K562 (cell line): ENCODE measurements at regions not wholly inside any gene's neighbourhood (a gene's known extent, or its start where the extent isn't known, plus 50 kb on each side); places are given as distances from the start of the nearest gene placed in this dataset.

Experiments
- ATF7 ChIP-seq: fragments of 450-650 bp; IDR thresholded peaks from 2 replicates; pipeline ENCODE4 v1.7.1; 2014; ENCODE audit warnings: mild to moderate bottlenecking, moderate library complexity
- BCOR ChIP-seq: fragments of 450-650 bp; IDR thresholded peaks from 2 replicates; pipeline ENCODE4 v1.6.1; 2016
- CEBPB ChIP-seq: fragments of 450-650 bp; IDR thresholded peaks from 2 replicates; pipeline ENCODE4 v1.6.1; 2016; ENCODE audit warnings: missing genetic modification characterization, missing compliant biosample characterization
- CHD2 ChIP-seq: IDR thresholded peaks from 2 replicates; pipeline ENCODE4 v1.6.1; 2011; ENCODE audit warnings: low read depth, low read length
- EZH2 ChIP-seq: IDR thresholded peaks from 2 replicates; pipeline ENCODE4 v1.6.1; 2012; ENCODE audit warnings: low read depth, mild to moderate bottlenecking, inconsistent platforms, low read length, borderline replicate concordance
- HMG20B ChIP-seq: fragments of 250-450 bp; sonication (Bioruptor Pico); IDR thresholded peaks from 2 replicates; pipeline ENCODE4 v1.5.0; 2021; ENCODE audit warnings: mild to moderate bottlenecking
- KDM1A ChIP-seq, 2 experiments: fragments of 450-650 bp; IDR thresholded peaks; 2 replicates each; pipeline ENCODE4 v1.6.1; 2016; ENCODE audit warnings: mild to moderate bottlenecking in 2 of 2
- MXI1 ChIP-seq: IDR thresholded peaks from 2 replicates; pipeline ENCODE4 v1.6.1; 2011; ENCODE audit warnings: low read depth, mild to moderate bottlenecking, improper control_type of control experiment, low read length
- ZNF23 ChIP-seq: fragments of 250-450 bp; sonication (Bioruptor Pico); IDR thresholded peaks from 2 replicates; pipeline ENCODE4 v1.4.0; 2020; ENCODE audit warnings: mild to moderate bottlenecking
- ZNF561 ChIP-seq: fragments of 450-650 bp; formaldehyde crosslinking; conservative IDR thresholded peaks from 2 replicates; pipeline ENCODE4 v1.4.0; 2020; ENCODE audit warnings: mild to moderate bottlenecking, moderate library complexity
- TF ChIP-seq, protein P1 (sequence below), 2 experiments: fragments of 450-650 bp; IDR thresholded peaks; 2 replicates each; pipeline ENCODE4 v1.6.1; 2016; ENCODE audit warnings: mild to moderate bottlenecking in 2 of 2, borderline replicate concordance in 1 of 2, low read depth in 1 of 2, moderate library complexity in 1 of 2
- TF ChIP-seq, protein P2 (sequence below): sonication (generic); formaldehyde crosslinking; IDR thresholded peaks from 2 replicates; pipeline ENCODE4 v1.8.1; 2022; ENCODE audit warnings: missing genetic modification reagents
- TF ChIP-seq, protein P3 (sequence below), 3 experiments: IDR thresholded peaks in 2 of 3; conservative IDR thresholded peaks in 1 of 3; 2 replicates each; pipeline ENCODE4 v1.5.1; 2011 to 2012; ENCODE audit warnings: low read length in 3 of 3, mild to moderate bottlenecking in 3 of 3, control low read depth in 2 of 3, improper control_type of control experiment in 1 of 3, inconsistent platforms in 1 of 3, low read depth in 1 of 3, mixed read lengths in 1 of 3, moderate library complexity in 1 of 3; ENCODE audit not compliant: insufficient read depth in 2 of 3
- TF ChIP-seq, protein P4 (sequence below): sonication (generic); formaldehyde crosslinking; IDR thresholded peaks from 2 replicates; pipeline ENCODE4 v1.8.0; 2022; ENCODE audit warnings: mild to moderate bottlenecking, missing genetic modification reagents

DNA sequence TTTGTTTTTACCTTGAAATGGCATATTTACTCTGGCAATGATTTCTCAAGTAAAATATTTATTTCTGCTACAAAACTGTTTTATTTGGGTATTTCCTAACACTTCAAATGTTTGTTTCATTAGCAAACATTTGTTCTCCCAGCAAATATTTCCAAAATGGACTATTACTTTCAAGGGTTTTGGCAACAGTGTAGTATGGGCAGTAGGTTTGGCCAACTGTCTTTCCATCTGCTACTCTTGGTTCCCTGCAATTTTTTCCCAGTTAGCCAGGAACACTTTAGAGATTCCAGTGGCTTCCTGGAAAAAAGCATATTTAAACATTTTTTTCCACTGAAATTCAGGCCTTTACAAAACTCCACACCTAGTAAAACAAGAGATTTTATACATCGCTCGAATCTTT lies 466.6 kb downstream of the SLITRK6 start:
- TF ChIP-seq BCOR (no peak), MXI1 (no peak), ZNF561 (CRISPR knock-in tag) (no peak), CEBPB (tag) (no peak), ATF7 (no peak), HMG20B (no peak), CHD2 (no peak), ZNF23 (CRISPR knock-in tag) (no peak), EZH2 (no peak), KDM1A (IDR thresholded peaks at IDR 0.05) (no peak)
- TF ChIP-seq, protein P1, sequence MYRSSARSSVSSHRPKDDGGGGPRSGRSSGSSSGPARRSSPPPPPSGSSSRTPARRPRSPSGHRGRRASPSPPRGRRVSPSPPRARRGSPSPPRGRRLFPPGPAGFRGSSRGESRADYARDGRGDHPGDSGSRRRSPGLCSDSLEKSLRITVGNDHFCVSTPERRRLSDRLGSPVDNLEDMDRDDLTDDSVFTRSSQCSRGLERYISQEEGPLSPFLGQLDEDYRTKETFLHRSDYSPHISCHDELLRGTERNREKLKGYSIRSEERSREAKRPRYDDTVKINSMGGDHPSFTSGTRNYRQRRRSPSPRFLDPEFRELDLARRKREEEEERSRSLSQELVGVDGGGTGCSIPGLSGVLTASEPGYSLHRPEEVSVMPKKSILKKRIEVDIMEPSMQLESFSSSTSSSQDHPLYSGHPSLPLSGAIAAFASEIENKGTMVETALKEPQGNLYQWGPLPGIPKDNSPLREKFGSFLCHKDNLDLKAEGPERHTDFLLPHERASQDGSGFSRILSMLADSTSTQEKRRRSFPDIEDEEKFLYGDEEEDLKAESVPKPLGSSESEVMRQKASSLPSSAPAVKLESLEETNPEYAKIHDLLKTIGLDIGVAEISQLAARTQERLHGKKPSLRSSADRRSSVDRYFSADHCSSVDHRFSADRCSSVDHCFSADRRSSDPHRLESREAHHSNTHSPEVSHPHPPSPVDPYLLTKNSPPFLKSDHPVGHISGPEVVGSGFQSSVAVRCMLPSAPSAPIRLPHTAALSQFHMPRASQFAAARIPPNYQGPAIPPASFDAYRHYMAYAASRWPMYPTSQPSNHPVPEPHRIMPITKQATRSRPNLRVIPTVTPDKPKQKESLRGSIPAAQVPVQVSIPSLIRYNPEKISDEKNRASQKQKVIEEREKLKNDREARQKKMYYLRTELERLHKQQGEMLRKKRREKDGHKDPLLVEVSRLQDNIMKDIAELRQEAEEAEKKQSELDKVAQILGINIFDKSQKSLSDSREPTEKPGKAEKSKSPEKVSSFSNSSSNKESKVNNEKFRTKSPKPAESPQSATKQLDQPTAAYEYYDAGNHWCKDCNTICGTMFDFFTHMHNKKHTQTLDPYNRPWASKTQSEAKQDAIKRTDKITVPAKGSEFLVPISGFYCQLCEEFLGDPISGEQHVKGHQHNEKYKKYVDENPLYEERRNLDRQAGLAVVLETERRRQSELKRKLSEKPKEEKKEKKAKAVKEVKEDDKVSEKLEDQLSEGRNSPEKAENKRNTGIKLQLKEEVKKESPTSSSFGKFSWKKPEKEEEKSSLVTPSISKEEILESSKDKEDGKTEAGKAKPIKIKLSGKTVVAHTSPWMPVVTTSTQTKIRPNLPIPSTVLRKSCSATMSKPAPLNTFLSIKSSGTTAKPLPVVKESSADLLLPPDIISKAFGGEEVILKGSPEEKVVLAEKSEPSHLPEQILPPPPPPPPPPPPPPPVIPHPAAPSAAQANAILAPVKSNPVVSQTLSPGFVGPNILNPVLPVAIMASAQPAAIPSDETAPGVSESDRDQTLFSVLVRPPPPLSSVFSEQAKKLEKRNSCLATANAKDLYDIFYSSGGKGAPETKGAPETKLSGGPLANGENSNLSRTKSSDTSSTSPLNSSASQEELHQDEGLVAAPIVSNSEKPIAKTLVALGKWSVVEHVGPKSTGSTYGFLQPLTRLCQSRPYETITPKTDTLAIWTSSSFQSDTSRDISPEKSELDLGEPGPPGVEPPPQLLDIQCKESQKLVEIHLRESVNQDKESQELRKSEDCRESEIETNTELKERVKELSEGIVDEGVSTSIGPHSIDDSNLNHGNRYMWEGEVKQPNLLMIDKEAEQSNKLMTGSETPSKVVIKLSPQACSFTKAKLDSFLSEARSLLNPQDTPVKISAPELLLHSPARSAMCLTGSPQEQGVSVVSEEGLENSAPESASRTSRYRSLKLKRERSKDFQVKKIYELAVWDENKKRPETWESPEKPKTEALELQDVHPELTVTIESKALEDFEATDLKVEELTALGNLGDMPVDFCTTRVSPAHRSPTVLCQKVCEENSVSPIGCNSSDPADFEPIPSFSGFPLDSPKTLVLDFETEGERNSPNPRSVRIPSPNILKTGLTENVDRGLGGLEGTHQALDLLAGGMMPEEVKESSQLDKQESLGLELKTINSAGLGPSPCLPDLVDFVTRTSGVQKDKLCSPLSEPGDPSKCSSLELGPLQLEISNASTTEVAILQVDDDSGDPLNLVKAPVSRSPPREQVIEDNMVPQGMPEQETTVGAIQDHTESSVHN (IDR thresholded peaks at IDR 0.05; ENCODE audit: borderline replicate concordance in 1 of 2, low read depth in 1 of 2): no peak
- TF ChIP-seq, protein P2, sequence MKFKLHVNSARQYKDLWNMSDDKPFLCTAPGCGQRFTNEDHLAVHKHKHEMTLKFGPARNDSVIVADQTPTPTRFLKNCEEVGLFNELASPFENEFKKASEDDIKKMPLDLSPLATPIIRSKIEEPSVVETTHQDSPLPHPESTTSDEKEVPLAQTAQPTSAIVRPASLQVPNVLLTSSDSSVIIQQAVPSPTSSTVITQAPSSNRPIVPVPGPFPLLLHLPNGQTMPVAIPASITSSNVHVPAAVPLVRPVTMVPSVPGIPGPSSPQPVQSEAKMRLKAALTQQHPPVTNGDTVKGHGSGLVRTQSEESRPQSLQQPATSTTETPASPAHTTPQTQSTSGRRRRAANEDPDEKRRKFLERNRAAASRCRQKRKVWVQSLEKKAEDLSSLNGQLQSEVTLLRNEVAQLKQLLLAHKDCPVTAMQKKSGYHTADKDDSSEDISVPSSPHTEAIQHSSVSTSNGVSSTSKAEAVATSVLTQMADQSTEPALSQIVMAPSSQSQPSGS (CRISPR knock-in tag): no peak
- TF ChIP-seq, protein P3, sequence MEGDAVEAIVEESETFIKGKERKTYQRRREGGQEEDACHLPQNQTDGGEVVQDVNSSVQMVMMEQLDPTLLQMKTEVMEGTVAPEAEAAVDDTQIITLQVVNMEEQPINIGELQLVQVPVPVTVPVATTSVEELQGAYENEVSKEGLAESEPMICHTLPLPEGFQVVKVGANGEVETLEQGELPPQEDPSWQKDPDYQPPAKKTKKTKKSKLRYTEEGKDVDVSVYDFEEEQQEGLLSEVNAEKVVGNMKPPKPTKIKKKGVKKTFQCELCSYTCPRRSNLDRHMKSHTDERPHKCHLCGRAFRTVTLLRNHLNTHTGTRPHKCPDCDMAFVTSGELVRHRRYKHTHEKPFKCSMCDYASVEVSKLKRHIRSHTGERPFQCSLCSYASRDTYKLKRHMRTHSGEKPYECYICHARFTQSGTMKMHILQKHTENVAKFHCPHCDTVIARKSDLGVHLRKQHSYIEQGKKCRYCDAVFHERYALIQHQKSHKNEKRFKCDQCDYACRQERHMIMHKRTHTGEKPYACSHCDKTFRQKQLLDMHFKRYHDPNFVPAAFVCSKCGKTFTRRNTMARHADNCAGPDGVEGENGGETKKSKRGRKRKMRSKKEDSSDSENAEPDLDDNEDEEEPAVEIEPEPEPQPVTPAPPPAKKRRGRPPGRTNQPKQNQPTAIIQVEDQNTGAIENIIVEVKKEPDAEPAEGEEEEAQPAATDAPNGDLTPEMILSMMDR (IDR thresholded peaks at IDR 0.05 in 2 of 3, conservative IDR thresholded peaks at IDR 0.05 in 1 of 3; ENCODE audit: insufficient read depth in 2 of 3, low read depth in 1 of 3, low read length in 3 of 3): no peak
- TF ChIP-seq, protein P4, sequence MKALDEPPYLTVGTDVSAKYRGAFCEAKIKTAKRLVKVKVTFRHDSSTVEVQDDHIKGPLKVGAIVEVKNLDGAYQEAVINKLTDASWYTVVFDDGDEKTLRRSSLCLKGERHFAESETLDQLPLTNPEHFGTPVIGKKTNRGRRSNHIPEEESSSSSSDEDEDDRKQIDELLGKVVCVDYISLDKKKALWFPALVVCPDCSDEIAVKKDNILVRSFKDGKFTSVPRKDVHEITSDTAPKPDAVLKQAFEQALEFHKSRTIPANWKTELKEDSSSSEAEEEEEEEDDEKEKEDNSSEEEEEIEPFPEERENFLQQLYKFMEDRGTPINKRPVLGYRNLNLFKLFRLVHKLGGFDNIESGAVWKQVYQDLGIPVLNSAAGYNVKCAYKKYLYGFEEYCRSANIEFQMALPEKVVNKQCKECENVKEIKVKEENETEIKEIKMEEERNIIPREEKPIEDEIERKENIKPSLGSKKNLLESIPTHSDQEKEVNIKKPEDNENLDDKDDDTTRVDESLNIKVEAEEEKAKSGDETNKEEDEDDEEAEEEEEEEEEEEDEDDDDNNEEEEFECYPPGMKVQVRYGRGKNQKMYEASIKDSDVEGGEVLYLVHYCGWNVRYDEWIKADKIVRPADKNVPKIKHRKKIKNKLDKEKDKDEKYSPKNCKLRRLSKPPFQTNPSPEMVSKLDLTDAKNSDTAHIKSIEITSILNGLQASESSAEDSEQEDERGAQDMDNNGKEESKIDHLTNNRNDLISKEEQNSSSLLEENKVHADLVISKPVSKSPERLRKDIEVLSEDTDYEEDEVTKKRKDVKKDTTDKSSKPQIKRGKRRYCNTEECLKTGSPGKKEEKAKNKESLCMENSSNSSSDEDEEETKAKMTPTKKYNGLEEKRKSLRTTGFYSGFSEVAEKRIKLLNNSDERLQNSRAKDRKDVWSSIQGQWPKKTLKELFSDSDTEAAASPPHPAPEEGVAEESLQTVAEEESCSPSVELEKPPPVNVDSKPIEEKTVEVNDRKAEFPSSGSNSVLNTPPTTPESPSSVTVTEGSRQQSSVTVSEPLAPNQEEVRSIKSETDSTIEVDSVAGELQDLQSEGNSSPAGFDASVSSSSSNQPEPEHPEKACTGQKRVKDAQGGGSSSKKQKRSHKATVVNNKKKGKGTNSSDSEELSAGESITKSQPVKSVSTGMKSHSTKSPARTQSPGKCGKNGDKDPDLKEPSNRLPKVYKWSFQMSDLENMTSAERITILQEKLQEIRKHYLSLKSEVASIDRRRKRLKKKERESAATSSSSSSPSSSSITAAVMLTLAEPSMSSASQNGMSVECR (CRISPR knock-in tag): no peak
